Liver (tissue), 8 donors: ENCODE measurements at regions not wholly inside any gene's neighbourhood (a gene's known extent, or its start where the extent isn't known, plus 50 kb on each side); places are given as distances from the start of the nearest gene placed in this dataset.

ENCODE experiments used
- DNase-seq: peaks from one replicate; pipeline ENCODE4 v3.0.0-alpha.2; 2017; ENCODE audit warnings: low spot score
- H3K27ac ChIP-seq, 2 donors: one replicate each; pipeline ENCODE4 v1.7.0; 2013; ENCODE audit warnings: inconsistent platforms in 2 of 2, low read length in 2 of 2, control low read depth in 1 of 2, low read depth in 1 of 2, mild to moderate bottlenecking in 1 of 2
- H3K27me3 ChIP-seq, 4 donors: one replicate each; pipeline versions ENCODE4 v1.6.1 to v1.7.0; 2013; ENCODE audit warnings: low read length in 3 of 4, inconsistent platforms in 1 of 4, mild to moderate bottlenecking in 1 of 4, moderate library complexity in 1 of 4; ENCODE audit not compliant: control insufficient read depth in 4 of 4, insufficient read depth in 4 of 4
- H3K36me3 ChIP-seq, 4 donors: one replicate each; pipeline versions ENCODE4 v1.6.1 to v1.7.0; 2013; ENCODE audit warnings: low read length in 3 of 4, mild to moderate bottlenecking in 3 of 4, low read depth in 1 of 4, moderate library complexity in 1 of 4; ENCODE audit not compliant: control insufficient read depth in 4 of 4, insufficient read depth in 3 of 4
- H3K4me1 ChIP-seq, 4 donors: one replicate each; pipeline versions ENCODE4 v1.6.1 to v1.7.0; 2013; ENCODE audit warnings: low read length in 3 of 4, mild to moderate bottlenecking in 3 of 4, moderate library complexity in 1 of 4; ENCODE audit not compliant: control insufficient read depth in 4 of 4, insufficient read depth in 4 of 4
- H3K4me3 ChIP-seq, 3 donors: one replicate each; pipeline versions ENCODE4 v1.6.1 to v1.7.0; 2013; ENCODE audit warnings: low read length in 3 of 3, control low read depth in 1 of 3, low read depth in 1 of 3, mild to moderate bottlenecking in 1 of 3
- H3K9ac ChIP-seq, 2 donors: one replicate each; pipeline ENCODE4 v1.7.0; 2013; ENCODE audit warnings: low read length in 2 of 2, mild to moderate bottlenecking in 2 of 2, moderate library complexity in 2 of 2, control low read depth in 1 of 2, low read depth in 1 of 2
- H3K9me3 ChIP-seq, 4 donors: one replicate each; pipeline versions ENCODE4 v1.6.1 to v1.7.0; 2013; ENCODE audit warnings: low read length in 3 of 4; ENCODE audit not compliant: control insufficient read depth in 4 of 4
- CTCF ChIP-seq: fragments of 150-350 bp; IDR thresholded peaks from 2 replicates; pipeline ENCODE4 v1.5.1; 2017; ENCODE audit warnings: improper control_type of control experiment, low read depth, low read length; ENCODE audit not compliant: missing input control
- EGR1 ChIP-seq, 2 donors: IDR thresholded peaks; 2 replicates each; pipeline ENCODE4 v1.6.1; 2016 to 2018; ENCODE audit warnings: antibody characterized with exemption in 2 of 2, low read depth in 2 of 2
- FOXA2 ChIP-seq: IDR thresholded peaks from 2 replicates; pipeline ENCODE4 v1.6.1; 2016; ENCODE audit warnings: antibody characterized with exemption
- GABPA ChIP-seq, 2 donors: IDR thresholded peaks in 1 of 2; conservative IDR thresholded peaks in 1 of 2; 2 replicates each; pipeline ENCODE4 v1.6.1; 2016; ENCODE audit warnings: antibody characterized with exemption in 2 of 2, mild to moderate bottlenecking in 1 of 2, moderate library complexity in 1 of 2
- HNF4A ChIP-seq, 2 donors: conservative IDR thresholded peaks; 2 replicates each; pipeline ENCODE4 v1.6.1; 2016; ENCODE audit warnings: antibody characterized with exemption in 2 of 2, mild to moderate bottlenecking in 2 of 2
- HNF4G ChIP-seq: IDR thresholded peaks from 2 replicates; pipeline ENCODE4 v1.6.1; 2016; ENCODE audit warnings: antibody characterized with exemption
- JUND ChIP-seq, 2 donors: IDR thresholded peaks; 2 replicates each; pipeline ENCODE4 v1.6.1; 2016; ENCODE audit warnings: antibody characterized with exemption in 2 of 2
- NR2F2 ChIP-seq: IDR thresholded peaks from 2 replicates; pipeline ENCODE4 v1.6.1; 2016; ENCODE audit warnings: antibody characterized with exemption
- RAD21 ChIP-seq, 2 donors: IDR thresholded peaks; 2 replicates each; pipeline ENCODE4 v1.6.1; 2016; ENCODE audit warnings: antibody characterized with exemption in 2 of 2, mild to moderate bottlenecking in 2 of 2
- RXRA ChIP-seq, 2 donors: IDR thresholded peaks; 2 replicates each; pipeline ENCODE4 v1.6.1; 2017 to 2018; ENCODE audit warnings: antibody characterized with exemption in 2 of 2, mild to moderate bottlenecking in 1 of 2
- SP1 ChIP-seq: IDR thresholded peaks from 2 replicates; pipeline ENCODE4 v1.6.1; 2018; ENCODE audit warnings: antibody characterized with exemption, mild to moderate bottlenecking
- TAF1 ChIP-seq: conservative IDR thresholded peaks from 2 replicates; pipeline ENCODE4 v1.6.1; 2016; ENCODE audit warnings: antibody characterized with exemption, mild to moderate bottlenecking
- WGBS: extraction: QIAGEN DNeasy Blood & Tissue Kit; methylation state at CpG from one replicate; pipeline ENCODE4 v1.1.7; 2013; 5-methylcytosine and 5-hydroxymethylcytosine counted together
- TF ChIP-seq, protein P1 (sequence below): IDR thresholded peaks from 2 replicates; pipeline ENCODE4 v1.6.1; 2016; ENCODE audit warnings: antibody characterized with exemption, mild to moderate bottlenecking
- TF ChIP-seq, protein P2 (sequence below): IDR thresholded peaks from 2 replicates; pipeline ENCODE4 v1.6.1; 2016; ENCODE audit warnings: antibody characterized with exemption
- TF ChIP-seq, protein P3 (sequence below): IDR thresholded peaks from 2 replicates; pipeline ENCODE4 v1.6.1; 2016; ENCODE audit warnings: antibody characterized with exemption
- donor health status: healthy.
- donor health status: healthy.
- donor health status: healthy.
- donor health status: healthy.
- donor health status: healthy.

GRCh38 chr6:19036196-19036555 lies 649.0 kb downstream of the RNF144B start:
- Histone ChIP-seq H3K4me1 (peaks cover 0 to 2% (median 0%) of the 10 kb centered on the region in 4 donors), H3K9ac (no peak overlapping the region), H3K36me3 (no peaks in the 10 kb centered on the region), H3K27ac (no peak overlapping the region), H3K9me3 (no peaks in the 10 kb centered on the region), H3K4me3 (no peak overlapping the region), H3K27me3 (peaks cover 0 to 5% (median 0%) of the 10 kb centered on the region in 4 donors)
- WGBS: 80% methylated on average over 2 of the region's 2 CpGs
- TF ChIP-seq, protein P1, sequence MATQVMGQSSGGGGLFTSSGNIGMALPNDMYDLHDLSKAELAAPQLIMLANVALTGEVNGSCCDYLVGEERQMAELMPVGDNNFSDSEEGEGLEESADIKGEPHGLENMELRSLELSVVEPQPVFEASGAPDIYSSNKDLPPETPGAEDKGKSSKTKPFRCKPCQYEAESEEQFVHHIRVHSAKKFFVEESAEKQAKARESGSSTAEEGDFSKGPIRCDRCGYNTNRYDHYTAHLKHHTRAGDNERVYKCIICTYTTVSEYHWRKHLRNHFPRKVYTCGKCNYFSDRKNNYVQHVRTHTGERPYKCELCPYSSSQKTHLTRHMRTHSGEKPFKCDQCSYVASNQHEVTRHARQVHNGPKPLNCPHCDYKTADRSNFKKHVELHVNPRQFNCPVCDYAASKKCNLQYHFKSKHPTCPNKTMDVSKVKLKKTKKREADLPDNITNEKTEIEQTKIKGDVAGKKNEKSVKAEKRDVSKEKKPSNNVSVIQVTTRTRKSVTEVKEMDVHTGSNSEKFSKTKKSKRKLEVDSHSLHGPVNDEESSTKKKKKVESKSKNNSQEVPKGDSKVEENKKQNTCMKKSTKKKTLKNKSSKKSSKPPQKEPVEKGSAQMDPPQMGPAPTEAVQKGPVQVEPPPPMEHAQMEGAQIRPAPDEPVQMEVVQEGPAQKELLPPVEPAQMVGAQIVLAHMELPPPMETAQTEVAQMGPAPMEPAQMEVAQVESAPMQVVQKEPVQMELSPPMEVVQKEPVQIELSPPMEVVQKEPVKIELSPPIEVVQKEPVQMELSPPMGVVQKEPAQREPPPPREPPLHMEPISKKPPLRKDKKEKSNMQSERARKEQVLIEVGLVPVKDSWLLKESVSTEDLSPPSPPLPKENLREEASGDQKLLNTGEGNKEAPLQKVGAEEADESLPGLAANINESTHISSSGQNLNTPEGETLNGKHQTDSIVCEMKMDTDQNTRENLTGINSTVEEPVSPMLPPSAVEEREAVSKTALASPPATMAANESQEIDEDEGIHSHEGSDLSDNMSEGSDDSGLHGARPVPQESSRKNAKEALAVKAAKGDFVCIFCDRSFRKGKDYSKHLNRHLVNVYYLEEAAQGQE: no peak
- DNase-seq: no peak

DNA sequence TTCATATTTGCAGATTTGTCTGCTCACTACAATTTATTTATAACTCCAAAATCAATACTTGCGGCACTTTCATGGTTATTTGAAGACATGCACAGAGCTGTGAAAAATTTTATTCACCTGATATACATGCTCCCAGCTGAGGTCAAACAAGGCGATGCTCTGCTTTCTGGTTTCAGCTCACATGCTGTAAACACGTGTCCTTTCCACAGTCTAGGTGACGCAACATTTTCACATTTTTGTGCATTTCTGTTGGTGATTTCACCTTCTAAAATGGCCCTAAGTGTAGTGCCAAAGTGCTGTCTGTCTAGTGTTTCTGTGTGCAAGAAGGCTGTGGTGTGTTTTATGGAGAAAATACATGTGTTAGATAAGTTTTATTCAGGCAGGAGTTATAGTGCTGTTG lies 650.5 kb downstream of the RNF144B start:
- Histone ChIP-seq H3K9ac (no peak overlapping the region), H3K27me3 (peaks cover 0 to 5% (median 0%) of the 10 kb centered on the region in 4 donors), H3K9me3 (no peaks in the 10 kb centered on the region), H3K4me3 (no peak overlapping the region), H3K27ac (no peak overlapping the region), H3K4me1 (peaks cover 0 to 2% (median 0%) of the 10 kb centered on the region in 4 donors), H3K36me3 (no peaks in the 10 kb centered on the region)
- TF ChIP-seq, protein P2, sequence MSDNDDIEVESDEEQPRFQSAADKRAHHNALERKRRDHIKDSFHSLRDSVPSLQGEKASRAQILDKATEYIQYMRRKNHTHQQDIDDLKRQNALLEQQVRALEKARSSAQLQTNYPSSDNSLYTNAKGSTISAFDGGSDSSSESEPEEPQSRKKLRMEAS: no peak
- no peak for TF ChIP-seq CTCF
- no peak for TF ChIP-seq RXRA (IDR thresholded peaks at IDR 0.05)
- no peak for TF ChIP-seq HNF4G
- TF ChIP-seq NR2F2: no peak
- TF ChIP-seq FOXA2: no peak
- 88% methylated on average over 4 of the region's 4 CpGs for WGBS
- no peak for DNase-seq

GRCh38 chr6:19039287-19039686 lies 652.1 kb downstream of the RNF144B start:
- H3K4me1 ChIP-seq: peaks cover 0 to 2% (median 0%) of the 10 kb centered on the region in 4 donors
- TF ChIP-seq FOXA2 (no peak), HNF4G (no peak), JUND (IDR thresholded peaks at IDR 0.05) (no peak), RAD21 (IDR thresholded peaks at IDR 0.05) (no peak), SP1 (no peak), TAF1 (no peak), GABPA (IDR thresholded peaks at IDR 0.05 in 1 of 2, conservative IDR thresholded peaks at IDR 0.05 in 1 of 2) (no peak), NR2F2 (no peak), CTCF (no peak), EGR1 (IDR thresholded peaks at IDR 0.05; ENCODE audit: low read depth in 2 of 2) (no peak), HNF4A (conservative IDR thresholded peaks at IDR 0.05) (no peak), RXRA (IDR thresholded peaks at IDR 0.05) (no peak)
- TF ChIP-seq, protein P1: no peak
- TF ChIP-seq, protein P3, sequence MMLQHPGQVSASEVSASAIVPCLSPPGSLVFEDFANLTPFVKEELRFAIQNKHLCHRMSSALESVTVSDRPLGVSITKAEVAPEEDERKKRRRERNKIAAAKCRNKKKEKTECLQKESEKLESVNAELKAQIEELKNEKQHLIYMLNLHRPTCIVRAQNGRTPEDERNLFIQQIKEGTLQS: no peak
- TF ChIP-seq, protein P2: no peak

More at GRCh38 chr6:19039287-19039686, 652.1 kb downstream of the RNF144B start:
- DNase-seq: no peak
- H3K4me3 ChIP-seq: no peak overlapping the region
- H3K27ac ChIP-seq: no peak overlapping the region
- H3K9me3 ChIP-seq: no peaks in the 10 kb centered on the region
- H3K9ac ChIP-seq: no peak overlapping the region
- no peaks in the 10 kb centered on the region for H3K36me3 ChIP-seq
- peaks cover 0 to 5% (median 0%) of the 10 kb centered on the region in 4 donors for H3K27me3 ChIP-seq
